RWPE1 (cell line): ENCODE measurements at regions not wholly inside any gene's neighbourhood (a gene's known extent, or its start where the extent isn't known, plus 50 kb on each side); places are given as distances from the start of the nearest gene placed in this dataset.

Source experiments
- CTCF ChIA-PET: fragments of 350-600 bp; sonication (Branson Sonifier 250); formaldehyde crosslinking; extraction: SDS; loops from one replicate; lab custom pipeline; 2021; lab: Yijun Ruan, JAX
- POLR2A ChIA-PET: fragments of 400-600 bp; formaldehyde crosslinking; extraction: SDS; loops from one replicate; lab custom pipeline; 2020; ENCODE audit warnings: antibody characterized with exemption; ENCODE audit not compliant: low non-redundant PET; lab: Yijun Ruan, JAX
- DNase-seq: peaks from one replicate; pipeline ENCODE4 v3.0.0; 2012; ENCODE audit warnings: low spot score
- H3K27ac ChIP-seq: fragments of 450-650 bp; 2 replicates; pipeline ENCODE4 v1.5.1; 2017
- CTCF ChIP-seq: fragments of 450-650 bp; conservative IDR thresholded peaks from 2 replicates; pipeline ENCODE4 v1.5.1; 2017; ENCODE audit warnings: low read depth, mild to moderate bottlenecking

- no peak for TF ChIP-seq CTCF
- DNase-seq, result no peak
- ChIA-PET CTCF (no interaction called here), POLR2A (no interaction called here)
- no peak overlapping the region for H3K27ac ChIP-seq
These were observed 120.2 kb downstream of the ZC3H11B start for GRCh38 chr1:219492717-219493116.

- CTCF ChIA-PET, result interaction anchor here (0.5 kb wide), 1 partner anchor 100 kb away, joined by 3 read pairs; no protein-coding TSS in a partner anchor
- DNase-seq, result no peak
- TF ChIP-seq CTCF, result no peak
- no peak overlapping the region for H3K27ac ChIP-seq
- POLR2A ChIA-PET, result no interaction called here
These were observed 122.3 kb downstream of the ZC3H11B start for GRCh38 chr1:219490566-219490965.

GRCh38 chr1:219489636-219490035, 123.3 kb downstream of the ZC3H11B start:
- no peak for DNase-seq
- ChIA-PET CTCF (interaction anchor here (1.0 kb wide), 1 partner anchor 8 kb away, joined by 3 read pairs; no protein-coding TSS in a partner anchor), POLR2A (no interaction called here)
- no peak for TF ChIP-seq CTCF
- no peak overlapping the region for H3K27ac ChIP-seq

- ChIA-PET CTCF (interaction anchor here (0.7 kb wide), 1 partner anchor 35 kb away, joined by 5 read pairs; no protein-coding TSS in a partner anchor), POLR2A (no interaction called here)
- DNase-seq, result no peak
- no peak overlapping the region for H3K27ac ChIP-seq
- no peak for TF ChIP-seq CTCF
These were observed 124.6 kb downstream of the ZC3H11B start for GRCh38 chr1:219488275-219488674.

GRCh38 chr1:219483530-219483929, 129.4 kb downstream of the ZC3H11B start:
- POLR2A ChIA-PET, result no interaction called here
- no peak overlapping the region for H3K27ac ChIP-seq
- TF ChIP-seq CTCF, result no peak
- CTCF ChIA-PET, result no interaction called here
- DNase-seq, result no peak

GRCh38 chr1:219480011-219480410, 132.9 kb downstream of the ZC3H11B start:
- ChIA-PET CTCF (interaction anchor here (0.6 to 0.7 kb wide), 2 partner anchors 110 to 190 kb away, joined by 3 read pairs; no protein-coding TSS in a partner anchor), POLR2A (no interaction called here)
- no peak overlapping the region for H3K27ac ChIP-seq
- no peak for DNase-seq
- TF ChIP-seq CTCF, result no peak
